Left lung (tissue), 4 donors: ENCODE measurements at regions not wholly inside any gene's neighbourhood (a gene's known extent, or its start where the extent isn't known, plus 50 kb on each side); places are given as distances from the start of the nearest gene placed in this dataset.

Experiments
- ATAC-seq: fragments of 200-7000 bp; cut with Tn5 transposase; one replicate; pipeline ENCODE4 v1.9.1; 2020; ENCODE audit warnings: moderate library complexity
- DNase-seq, 4 donors: peaks; one replicate each; pipeline ENCODE4 v3.0.0-alpha.2; 2013 to 2020
- H3K27ac ChIP-seq, 2 donors: fragments of 200-600 bp; sonication (generic) in 1 of 2; one replicate each; pipeline versions ENCODE4 v1.5.0 to v1.8.0; 2020 to 2021
- H3K27me3 ChIP-seq, 2 donors: fragments of 200-600 bp; sonication (generic) in 1 of 2; one replicate each; pipeline versions ENCODE4 v1.5.0 to v1.8.0; 2020 to 2021
- H3K36me3 ChIP-seq, 2 donors: fragments of 200-600 bp; sonication (generic) in 1 of 2; one replicate each; pipeline versions ENCODE4 v1.5.0 to v1.8.0; 2020 to 2021
- H3K4me1 ChIP-seq, 2 donors: fragments of 200-600 bp; one replicate each; pipeline ENCODE4 v1.8.0; 2021
- H3K4me3 ChIP-seq, 2 donors: fragments of 200-600 bp; sonication (generic) in 1 of 2; one replicate each; pipeline versions ENCODE4 v1.5.0 to v1.8.0; 2020 to 2021; ENCODE audit warnings: mild to moderate bottlenecking in 1 of 2
- H3K9me3 ChIP-seq, 2 donors: fragments of 200-600 bp; sonication (generic) in 1 of 2; one replicate each; pipeline versions ENCODE4 v1.5.0 to v1.8.0; 2020 to 2021
- intact Hi-C, 2 donors: fragments of 100-400 bp; cut with DNase I; formaldehyde crosslinking; loops; one replicate each; pipeline versions ENCODE4 v1.11.2 to v1.14.2; 2022
- TF ChIP-seq, protein P1 (sequence below), 2 donors: fragments of 200-600 bp; sonication (generic) in 1 of 2; IDR thresholded peaks; one replicate each; pipeline versions ENCODE4 v1.5.0 to v1.8.0; 2021; ENCODE audit warnings: antibody characterized with exemption in 2 of 2
- donor health status: DM: no; HTN: yes; CAD: no.
- donor health status: DM: no; HTN: no; CAD: no.

- Histone ChIP-seq H3K27ac (no peak overlapping the region), H3K4me3 (no peak overlapping the region), H3K36me3 (no peaks in the 10 kb centered on the region), H3K4me1 (peaks cover 0 to 1% of the 10 kb centered on the region in 2 donors), H3K9me3 (no peaks in the 10 kb centered on the region), H3K27me3 (peaks cover 5 to 22% of the 10 kb centered on the region in 2 donors)
- ATAC-seq (no peak), DNase-seq (no peak)
- TF ChIP-seq, protein P1, sequence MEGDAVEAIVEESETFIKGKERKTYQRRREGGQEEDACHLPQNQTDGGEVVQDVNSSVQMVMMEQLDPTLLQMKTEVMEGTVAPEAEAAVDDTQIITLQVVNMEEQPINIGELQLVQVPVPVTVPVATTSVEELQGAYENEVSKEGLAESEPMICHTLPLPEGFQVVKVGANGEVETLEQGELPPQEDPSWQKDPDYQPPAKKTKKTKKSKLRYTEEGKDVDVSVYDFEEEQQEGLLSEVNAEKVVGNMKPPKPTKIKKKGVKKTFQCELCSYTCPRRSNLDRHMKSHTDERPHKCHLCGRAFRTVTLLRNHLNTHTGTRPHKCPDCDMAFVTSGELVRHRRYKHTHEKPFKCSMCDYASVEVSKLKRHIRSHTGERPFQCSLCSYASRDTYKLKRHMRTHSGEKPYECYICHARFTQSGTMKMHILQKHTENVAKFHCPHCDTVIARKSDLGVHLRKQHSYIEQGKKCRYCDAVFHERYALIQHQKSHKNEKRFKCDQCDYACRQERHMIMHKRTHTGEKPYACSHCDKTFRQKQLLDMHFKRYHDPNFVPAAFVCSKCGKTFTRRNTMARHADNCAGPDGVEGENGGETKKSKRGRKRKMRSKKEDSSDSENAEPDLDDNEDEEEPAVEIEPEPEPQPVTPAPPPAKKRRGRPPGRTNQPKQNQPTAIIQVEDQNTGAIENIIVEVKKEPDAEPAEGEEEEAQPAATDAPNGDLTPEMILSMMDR (IDR thresholded peaks at IDR 0.05), result no peak
- intact Hi-C loops, result no loop called here
These were observed 68.3 kb upstream of the WDR17 start for GRCh38 chr4:175997291-175997690.

- peak; percentile 42 for ATAC-seq
These were observed 66.9 kb upstream of the WDR17 start for GRCh38 chr4:175998782-175999181.

DNA sequence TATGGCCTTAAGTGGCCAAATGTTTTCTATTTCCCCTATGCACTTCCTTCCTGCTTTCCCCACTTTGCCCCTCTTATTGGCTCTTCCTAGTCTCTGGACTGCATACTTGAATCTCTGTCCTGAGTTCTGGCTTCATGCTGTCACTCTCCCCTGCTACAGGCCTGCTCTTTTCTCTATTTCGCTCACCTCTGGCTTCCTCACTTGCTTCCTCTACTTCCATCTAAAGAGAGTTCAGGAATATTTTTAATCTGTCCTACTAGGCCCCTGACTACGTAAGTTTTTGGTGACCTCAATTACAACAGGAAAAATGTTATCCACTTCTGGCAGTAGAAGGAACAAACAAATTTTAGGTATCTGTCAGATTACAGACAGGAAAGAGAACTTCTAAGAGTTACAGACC is 65.7 kb upstream of the WDR17 start:
- TF ChIP-seq, protein P1 (IDR thresholded peaks at IDR 0.05), result no peak
- DNase-seq (no peak), ATAC-seq (no peak)
- intact Hi-C loops, result no loop called here
- H3K9me3 ChIP-seq, result no peaks in the 10 kb centered on the region
- no peak overlapping the region for H3K4me3 ChIP-seq
- peaks cover 5 to 33% of the 10 kb centered on the region in 2 donors for H3K27me3 ChIP-seq
- no peak overlapping the region for H3K27ac ChIP-seq
- H3K4me1 ChIP-seq, result peaks cover 0 to 5% of the 10 kb centered on the region in 2 donors
- H3K36me3 ChIP-seq, result no peaks in the 10 kb centered on the region

More at GRCh38 chr4:175998782-175999181, 66.9 kb upstream of the WDR17 start:
- H3K36me3 ChIP-seq, result no peaks in the 10 kb centered on the region
- H3K4me3 ChIP-seq, result no peak overlapping the region
- H3K9me3 ChIP-seq, result no peaks in the 10 kb centered on the region
- H3K4me1 ChIP-seq, result peaks cover 0 to 5% of the 10 kb centered on the region in 2 donors
- DNase-seq, result no peak
- H3K27ac ChIP-seq, result no peak overlapping the region
- intact Hi-C loops, result no loop called here
- TF ChIP-seq, protein P1 (IDR thresholded peaks at IDR 0.05), result no peak
- H3K27me3 ChIP-seq, result peaks cover 5 to 33% of the 10 kb centered on the region in 2 donors

- TF ChIP-seq, protein P1 (IDR thresholded peaks at IDR 0.05), result no peak
- peak; percentile 64 for ATAC-seq
- peak in 3 of 4 donors; percentile 50 to 77 (median 50) for DNase-seq
- H3K27ac ChIP-seq, result peak overlapping the region in 1 of 2 donors; percentile 9
- H3K27me3 ChIP-seq, result peaks cover 5 to 33% of the 10 kb centered on the region in 2 donors
- no peaks in the 10 kb centered on the region for H3K9me3 ChIP-seq
- no peaks in the 10 kb centered on the region for H3K36me3 ChIP-seq
- intact Hi-C loops, result no loop called here
- H3K4me1 ChIP-seq, result peaks cover 0 to 5% of the 10 kb centered on the region in 2 donors
- peak overlapping the region; percentile 30 to 39 for H3K4me3 ChIP-seq
These were observed 64.3 kb upstream of the WDR17 start for GRCh38 chr4:176001151-176002006.

GRCh38 chr4:176002007-176002613 is 63.5 kb upstream of the WDR17 start:
- Histone ChIP-seq H3K4me1 (peaks cover 0 to 5% of the 10 kb centered on the region in 2 donors), H3K36me3 (no peaks in the 10 kb centered on the region), H3K9me3 (no peaks in the 10 kb centered on the region), H3K27me3 (peaks cover 5 to 33% of the 10 kb centered on the region in 2 donors), H3K27ac (no peak overlapping the region), H3K4me3 (peak overlapping the region; percentile 30 to 39)
- intact Hi-C loops, result no loop called here
- DNase-seq, result peak in 3 of 4 donors; percentile 26 to 87 (median 47)
- TF ChIP-seq, protein P1 (IDR thresholded peaks at IDR 0.05), result no peak
- peak; percentile 87 for ATAC-seq
